Endodermal cell (in vitro differentiated cells): ENCODE measurements at regions not wholly inside any gene's neighbourhood (a gene's known extent, or its start where the extent isn't known, plus 50 kb on each side); places are given as distances from the start of the nearest gene placed in this dataset.

Source experiments
- DNase-seq: peaks from one replicate; pipeline ENCODE4 v3.0.0-alpha.2; 2017
- H3K27ac ChIP-seq: 2 replicates; pipeline ENCODE4 v1.5.1; 2013; ENCODE audit warnings: mild to moderate bottlenecking, low read depth, low read length, moderate library complexity
- H3K27me3 ChIP-seq: 2 replicates; pipeline ENCODE4 v1.6.1; 2013; ENCODE audit warnings: mild to moderate bottlenecking, low read length, moderate library complexity; ENCODE audit not compliant: insufficient read depth, control insufficient read depth, poor library complexity, severe bottlenecking
- H3K36me3 ChIP-seq: 2 replicates; pipeline ENCODE4 v1.7.0; 2013; ENCODE audit warnings: mild to moderate bottlenecking, low read length, moderate library complexity; ENCODE audit not compliant: control insufficient read depth, insufficient read depth
- H3K4me1 ChIP-seq: one replicate; pipeline ENCODE4 v1.7.0; 2013; ENCODE audit warnings: low read length; ENCODE audit not compliant: control insufficient read depth, insufficient read depth
- H3K4me3 ChIP-seq: 2 replicates; pipeline ENCODE4 v1.5.1; 2013; ENCODE audit warnings: mild to moderate bottlenecking, low read length, moderate library complexity
- H3K9ac ChIP-seq: 2 replicates; pipeline ENCODE4 v1.6.1; 2013; ENCODE audit warnings: mild to moderate bottlenecking, low read length, moderate library complexity; ENCODE audit not compliant: poor library complexity, severe bottlenecking; ENCODE audit errors: extremely low read depth
- H3K9me3 ChIP-seq: 2 replicates; pipeline ENCODE4 v1.6.1; 2013; ENCODE audit warnings: mild to moderate bottlenecking, low read length, moderate library complexity; ENCODE audit not compliant: control insufficient read depth
- H3K27ac Mint-ChIP-seq: 2 replicates; pipeline ENCODE4 v1.8.0; 2020; ENCODE audit warnings: mixed read lengths
- H3K27me3 Mint-ChIP-seq: 2 replicates; pipeline ENCODE4 v1.8.0; 2021; ENCODE audit warnings: mild to moderate bottlenecking, mixed read lengths; ENCODE audit not compliant: insufficient read depth
- H3K36me3 Mint-ChIP-seq: 2 replicates; pipeline ENCODE4 v1.8.0; 2020; ENCODE audit warnings: low read depth, mixed read lengths
- H3K4me1 Mint-ChIP-seq: 2 replicates; pipeline ENCODE4 v1.8.0; 2020; ENCODE audit warnings: mixed read lengths
- H3K4me3 Mint-ChIP-seq: 2 replicates; pipeline ENCODE4 v1.8.0; 2020; ENCODE audit warnings: mild to moderate bottlenecking, moderate library complexity, mixed read lengths
- H3K9me3 Mint-ChIP-seq: 2 replicates; pipeline ENCODE4 v1.8.0; 2020; ENCODE audit warnings: mild to moderate bottlenecking, mixed read lengths
- WGBS, 2 experiments: methylation state at CpG; one replicate each; pipeline versions ENCODE4 v1.1.5 to v1.1.7; 2013; ENCODE audit warnings: missing lambda C conversion rate in 2 of 2, mixed read lengths in 1 of 2; ENCODE audit not compliant: insufficient coverage in 1 of 2, insufficient read length in 1 of 2; 5-methylcytosine and 5-hydroxymethylcytosine counted together
- TF ChIP-seq, protein P1 (sequence below): fragments of 200-600 bp; sonication (generic); conservative IDR thresholded peaks from 2 replicates; pipeline ENCODE4 v1.5.0; 2021; ENCODE audit warnings: antibody characterized with exemption, mild to moderate bottlenecking

DNA sequence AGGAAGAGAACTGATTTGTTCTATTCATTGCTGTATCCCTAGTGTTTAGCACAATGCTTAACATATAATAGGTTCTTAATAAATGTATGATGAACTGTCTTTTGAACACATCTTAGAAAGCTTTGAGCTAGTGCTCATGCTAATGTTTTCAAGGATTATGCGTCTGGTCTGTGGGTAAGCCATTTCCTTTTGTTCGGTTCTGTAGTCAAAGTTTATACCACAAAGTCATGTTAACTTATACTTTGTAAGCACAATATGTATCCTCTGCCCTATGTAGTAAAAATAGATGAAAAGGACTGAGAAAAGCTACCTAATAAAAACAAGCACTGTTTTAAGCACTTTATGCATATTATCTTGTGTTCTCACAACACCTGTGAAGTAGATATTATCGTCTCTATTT lies 301.9 kb downstream of the GLUD2 start:
- WGBS, 2 experiments: 100% methylated on average over 3 of the region's 3 CpGs; no CpG with 5 or more reads in 1 of the 2 experiments
- no peak overlapping the region for H3K4me3 ChIP-seq

DNA sequence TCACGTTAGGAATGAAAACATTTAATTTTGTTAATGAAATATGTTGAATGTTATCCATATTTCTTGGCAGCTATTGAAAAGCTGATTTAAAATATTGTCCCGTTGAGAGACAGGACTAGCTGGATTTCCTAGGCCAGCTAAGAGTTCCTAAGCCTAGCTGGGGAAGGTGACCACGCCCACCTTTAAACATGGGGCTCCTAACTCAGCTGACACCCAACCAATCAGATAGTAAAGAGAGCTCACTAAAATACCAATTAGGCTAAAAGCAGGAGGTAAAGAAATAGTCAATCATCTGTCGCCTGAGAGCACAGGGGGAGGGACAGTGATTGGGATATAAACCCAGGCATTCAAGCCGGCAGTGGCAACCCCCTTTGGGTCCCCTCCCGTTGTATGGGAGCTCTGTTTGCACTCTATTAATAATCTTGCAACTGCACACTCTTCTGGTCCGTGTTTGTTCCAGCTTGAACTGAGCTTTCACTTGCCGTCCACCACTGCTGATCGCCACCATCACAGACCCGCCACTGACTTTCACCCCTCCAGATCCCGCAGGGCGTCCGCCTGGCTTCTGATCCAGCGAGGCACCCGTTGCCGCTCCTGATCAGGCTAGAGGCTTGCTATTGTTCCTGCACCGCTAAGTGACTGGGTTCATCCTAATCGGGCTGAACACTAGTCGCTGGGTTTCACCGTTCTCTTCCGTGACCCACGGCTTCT lies 308.9 kb downstream of the GLUD2 start:
- 96 to 97% methylated on average over 15 to 22 of the region's 22 CpGs for WGBS, 2 experiments
- TF ChIP-seq, protein P1, sequence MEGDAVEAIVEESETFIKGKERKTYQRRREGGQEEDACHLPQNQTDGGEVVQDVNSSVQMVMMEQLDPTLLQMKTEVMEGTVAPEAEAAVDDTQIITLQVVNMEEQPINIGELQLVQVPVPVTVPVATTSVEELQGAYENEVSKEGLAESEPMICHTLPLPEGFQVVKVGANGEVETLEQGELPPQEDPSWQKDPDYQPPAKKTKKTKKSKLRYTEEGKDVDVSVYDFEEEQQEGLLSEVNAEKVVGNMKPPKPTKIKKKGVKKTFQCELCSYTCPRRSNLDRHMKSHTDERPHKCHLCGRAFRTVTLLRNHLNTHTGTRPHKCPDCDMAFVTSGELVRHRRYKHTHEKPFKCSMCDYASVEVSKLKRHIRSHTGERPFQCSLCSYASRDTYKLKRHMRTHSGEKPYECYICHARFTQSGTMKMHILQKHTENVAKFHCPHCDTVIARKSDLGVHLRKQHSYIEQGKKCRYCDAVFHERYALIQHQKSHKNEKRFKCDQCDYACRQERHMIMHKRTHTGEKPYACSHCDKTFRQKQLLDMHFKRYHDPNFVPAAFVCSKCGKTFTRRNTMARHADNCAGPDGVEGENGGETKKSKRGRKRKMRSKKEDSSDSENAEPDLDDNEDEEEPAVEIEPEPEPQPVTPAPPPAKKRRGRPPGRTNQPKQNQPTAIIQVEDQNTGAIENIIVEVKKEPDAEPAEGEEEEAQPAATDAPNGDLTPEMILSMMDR: no peak

More for the DNA sequence above, 301.9 kb downstream of the GLUD2 start:
- Histone ChIP-seq H3K36me3 (no peaks in the 10 kb centered on the region), H3K9me3 (no peaks in the 10 kb centered on the region), H3K9ac (no peak overlapping the region), H3K27ac (no peak overlapping the region), H3K27me3 (no peaks in the 10 kb centered on the region), H3K4me1 (no peaks in the 10 kb centered on the region)
- H3K4me3 Mint-ChIP-seq: no peak overlapping the region
- peaks cover 26% of the 10 kb centered on the region for H3K4me1 Mint-ChIP-seq
- peaks cover 55% of the 10 kb centered on the region for H3K9me3 Mint-ChIP-seq
- H3K36me3 Mint-ChIP-seq: peaks cover 6% of the 10 kb centered on the region
- H3K27me3 Mint-ChIP-seq: no peaks in the 10 kb centered on the region
- TF ChIP-seq, protein P1: no peak
- DNase-seq: no peak
- no peak overlapping the region for H3K27ac Mint-ChIP-seq

DNA sequence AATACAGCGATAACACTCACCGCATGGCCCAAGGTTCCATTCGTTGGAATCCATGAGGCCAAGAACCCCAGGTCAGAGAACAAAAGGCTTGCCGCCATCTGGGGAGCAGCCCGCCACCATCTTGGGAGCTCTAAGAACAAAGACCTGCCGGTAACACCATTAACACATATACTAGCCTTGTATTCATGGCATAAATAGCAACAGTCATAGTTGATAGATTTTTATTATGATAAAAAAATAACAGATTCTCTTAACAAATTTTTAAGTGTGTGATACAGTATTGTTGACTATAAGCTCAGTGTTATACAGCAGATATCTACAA lies 309.4 kb downstream of the GLUD2 start:
- Histone ChIP-seq H3K36me3 (no peaks in the 10 kb centered on the region), H3K4me3 (no peak overlapping the region), H3K27ac (no peak overlapping the region), H3K9me3 (no peaks in the 10 kb centered on the region), H3K27me3 (no peaks in the 10 kb centered on the region), H3K9ac (no peak overlapping the region), H3K4me1 (no peaks in the 10 kb centered on the region)
- H3K27ac Mint-ChIP-seq: no peak overlapping the region
- peaks cover 48% of the 10 kb centered on the region for H3K9me3 Mint-ChIP-seq
- TF ChIP-seq, protein P1: no peak
- H3K4me1 Mint-ChIP-seq: no peaks in the 10 kb centered on the region
- H3K27me3 Mint-ChIP-seq: no peaks in the 10 kb centered on the region
- DNase-seq: no peak
- peaks cover 5% of the 10 kb centered on the region for H3K36me3 Mint-ChIP-seq
- H3K4me3 Mint-ChIP-seq: no peak overlapping the region
- WGBS, 2 experiments: 91 to 100% methylated on average over 2 to 4 of the region's 6 CpGs

More for the DNA sequence above, 308.9 kb downstream of the GLUD2 start:
- no peak for DNase-seq
- Histone ChIP-seq H3K27me3 (no peaks in the 10 kb centered on the region), H3K9me3 (no peaks in the 10 kb centered on the region), H3K4me3 (no peak overlapping the region), H3K9ac (no peak overlapping the region), H3K27ac (no peak overlapping the region), H3K36me3 (no peaks in the 10 kb centered on the region), H3K4me1 (no peaks in the 10 kb centered on the region)
- Mint-ChIP-seq H3K9me3 (peaks cover 52% of the 10 kb centered on the region), H3K4me1 (no peaks in the 10 kb centered on the region), H3K36me3 (peaks cover 5% of the 10 kb centered on the region), H3K27ac (no peak overlapping the region), H3K4me3 (no peak overlapping the region), H3K27me3 (no peaks in the 10 kb centered on the region)
